ENCODE measurements at regions not wholly inside any gene's neighbourhood (a gene's known extent, or its start where the extent isn't known, plus 50 kb on each side); places are given as distances from the start of the nearest gene placed in this dataset.

- Histone ChIP-seq H3K27me3 (no peaks in the 10 kb centered on the region), H3K9me3 (no peaks in the 10 kb centered on the region), H3K4me1 (no peaks in the 10 kb centered on the region), H3K27ac (no peak overlapping the region), H3K36me3 (no peaks in the 10 kb centered on the region), H3K4me3 (no peak overlapping the region)
- 67 to 73% methylated on average over 1 of the region's 1 CpG for WGBS, 2 donors
- TF ChIP-seq CTCF (IDR thresholded peaks at IDR 0.05) (no peak), POLR2A (IDR thresholded peaks at IDR 0.05) (no peak)
- no peak for DNase-seq
- intact Hi-C loops (cut with DNase I): no loop called here
Measured at GRCh38 chr13:89843621-89844020, 1503.9 kb upstream of the MIR17HG start.

- DNase-seq: no peak
- H3K36me3 ChIP-seq: no peaks in the 10 kb centered on the region
- H3K27ac ChIP-seq: no peak overlapping the region
- no peaks in the 10 kb centered on the region for H3K4me1 ChIP-seq
- no peaks in the 10 kb centered on the region for H3K27me3 ChIP-seq
- 35 to 40% methylated on average over 3 of the region's 3 CpGs for WGBS, 2 donors
- intact Hi-C loops (cut with DNase I): no loop called here
- no peak overlapping the region for H3K4me3 ChIP-seq
- TF ChIP-seq POLR2A (IDR thresholded peaks at IDR 0.05): no peak
- TF ChIP-seq CTCF (IDR thresholded peaks at IDR 0.05): no peak
- H3K9me3 ChIP-seq: no peaks in the 10 kb centered on the region
Measured at GRCh38 chr13:89845874-89846273, 1501.6 kb upstream of the MIR17HG start.

- TF ChIP-seq CTCF (IDR thresholded peaks at IDR 0.05): no peak
- TF ChIP-seq POLR2A (IDR thresholded peaks at IDR 0.05): no peak
- H3K4me3 ChIP-seq: no peak overlapping the region
- H3K27me3 ChIP-seq: no peaks in the 10 kb centered on the region
- no peak overlapping the region for H3K27ac ChIP-seq
- no peaks in the 10 kb centered on the region for H3K36me3 ChIP-seq
- intact Hi-C loops (cut with DNase I): no loop called here
- H3K9me3 ChIP-seq: no peaks in the 10 kb centered on the region
- 57 to 67% methylated on average over 4 of the region's 4 CpGs for WGBS, 2 donors
- no peak for DNase-seq
- H3K4me1 ChIP-seq: no peaks in the 10 kb centered on the region
Measured at GRCh38 chr13:89846926-89847585, 1500.4 kb upstream of the MIR17HG start.

- no peak overlapping the region for H3K27ac ChIP-seq
- H3K9me3 ChIP-seq: no peaks in the 10 kb centered on the region
- no peaks in the 10 kb centered on the region for H3K27me3 ChIP-seq
- TF ChIP-seq POLR2A (IDR thresholded peaks at IDR 0.05): no peak
- intact Hi-C loops (cut with DNase I): no loop called here
- H3K4me1 ChIP-seq: no peaks in the 10 kb centered on the region
- no peak overlapping the region for H3K4me3 ChIP-seq
- no peak for DNase-seq
- no peaks in the 10 kb centered on the region for H3K36me3 ChIP-seq
Measured at GRCh38 chr13:89852570-89852969, 1494.9 kb upstream of the MIR17HG start.

GRCh38 chr13:89856512-89856911 lies 1491.0 kb upstream of the MIR17HG start:
- Histone ChIP-seq H3K36me3 (no peaks in the 10 kb centered on the region), H3K27me3 (no peaks in the 10 kb centered on the region), H3K4me3 (no peak overlapping the region), H3K9me3 (no peaks in the 10 kb centered on the region), H3K4me1 (no peaks in the 10 kb centered on the region), H3K27ac (no peak overlapping the region)
- TF ChIP-seq POLR2A (IDR thresholded peaks at IDR 0.05) (no peak), CTCF (IDR thresholded peaks at IDR 0.05) (no peak)
- DNase-seq: no peak
- 66 to 69% methylated on average over 4 of the region's 4 CpGs for WGBS, 2 donors
- intact Hi-C loops (cut with DNase I): no loop called here

GRCh38 chr13:89857502-89857901 lies 1490.0 kb upstream of the MIR17HG start:
- no peak for TF ChIP-seq POLR2A (IDR thresholded peaks at IDR 0.05)
- H3K4me3 ChIP-seq: no peak overlapping the region
- WGBS, 2 donors: 58 to 69% methylated on average over 3 of the region's 3 CpGs
- no peak for DNase-seq
- intact Hi-C loops (cut with DNase I): no loop called here
- H3K36me3 ChIP-seq: no peaks in the 10 kb centered on the region
- H3K27me3 ChIP-seq: no peaks in the 10 kb centered on the region
- H3K4me1 ChIP-seq: no peaks in the 10 kb centered on the region
- H3K27ac ChIP-seq: no peak overlapping the region
- H3K9me3 ChIP-seq: no peaks in the 10 kb centered on the region

All from esophagus squamous epithelium (tissue), 5 donors.